ENCODE measurements at regions not wholly inside any gene's neighbourhood (a gene's known extent, or its start where the extent isn't known, plus 50 kb on each side); places are given as distances from the start of the nearest gene placed in this dataset.

GRCh38 chr2:60353863-60354262 lies 199.6 kb downstream of the BCL11A start:
- no peak for TF ChIP-seq GATA2 (IDR thresholded peaks at IDR 0.05; ENCODE audit: low read depth, low read length)
- TF ChIP-seq GATA3 (IDR thresholded peaks at IDR 0.05; ENCODE audit: low read depth, low read length), result no peak
